SU-DHL-6 (cell line): ENCODE measurements at regions not wholly inside any gene's neighbourhood (a gene's known extent, or its start where the extent isn't known, plus 50 kb on each side); places are given as distances from the start of the nearest gene placed in this dataset.

Source experiments
- H2AFZ ChIP-seq: fragments of 200-600 bp; sonication (generic); 2 replicates; pipeline ENCODE4 v1.6.1; 2014; ENCODE audit warnings: low read depth, mild to moderate bottlenecking, moderate library complexity, mixed read lengths, antibody characterized with exemption, low read length; ENCODE audit not compliant: severe bottlenecking
- H3F3A ChIP-seq: fragments of 200-600 bp; shearing (Covaris generic); 2 replicates; pipeline ENCODE4 v1.6.0; 2016; ENCODE audit warnings: antibody characterized with exemption, mild to moderate bottlenecking; ENCODE audit not compliant: insufficient read depth
- H3K27ac ChIP-seq: fragments of 200-600 bp; sonication (generic); 2 replicates; pipeline ENCODE4 v1.5.1; 2016; ENCODE audit warnings: low read depth, mild to moderate bottlenecking, low read length, moderate library complexity, mixed read lengths
- H3K27me3 ChIP-seq: fragments of 200-600 bp; sonication (generic), shearing (Covaris generic); 2 replicates; pipeline ENCODE4 v1.6.0; 2014; ENCODE audit warnings: mild to moderate bottlenecking, low read length
- H3K36me3 ChIP-seq: fragments of 200-600 bp; sonication (generic); 2 replicates; pipeline ENCODE4 v1.6.1; 2014; ENCODE audit warnings: mild to moderate bottlenecking, low read length, mixed read lengths
- H3K4me2 ChIP-seq: fragments of 300-600, 200-600 bp; shearing (Covaris generic), sonication (generic); 2 replicates; pipeline ENCODE4 v1.6.0; 2014; ENCODE audit warnings: low read length, low read depth, mild to moderate bottlenecking; ENCODE audit not compliant: poor library complexity, severe bottlenecking
- H3K4me3 ChIP-seq: fragments of 200-600 bp; sonication (generic); 2 replicates; pipeline ENCODE4 v1.5.1; 2014; ENCODE audit warnings: antibody characterized with exemption, low read length, mild to moderate bottlenecking, mixed read lengths; ENCODE audit not compliant: insufficient read depth, poor library complexity, severe bottlenecking
- H3K79me2 ChIP-seq: fragments of 200-600 bp; sonication (generic); 2 replicates; pipeline ENCODE4 v1.6.1; 2014; ENCODE audit warnings: mild to moderate bottlenecking, low read length, moderate library complexity; ENCODE audit not compliant: insufficient read depth
- H3K9ac ChIP-seq: fragments of 200-600 bp; sonication (generic); 2 replicates; pipeline ENCODE4 v1.7.0; 2014; ENCODE audit warnings: mild to moderate bottlenecking, low read length
- H3K9me2 ChIP-seq: fragments of 200-600 bp; sonication (generic); replicated peaks from 2 replicates; pipeline ENCODE4 v1.6.1; 2014; ENCODE audit warnings: low read length; ENCODE audit not compliant: insufficient read depth
- H3K9me3 ChIP-seq: fragments of 200-600 bp; sonication (generic); 2 replicates; pipeline ENCODE4 v1.6.1; 2014; ENCODE audit warnings: low read length, mixed read lengths; ENCODE audit not compliant: insufficient read depth
- H4K20me1 ChIP-seq: fragments of 200-600 bp; sonication (generic); 2 replicates; pipeline ENCODE4 v1.6.1; 2014; ENCODE audit warnings: low read depth, mild to moderate bottlenecking, antibody characterized with exemption, low read length, moderate library complexity, mixed read lengths
- CTCF ChIP-seq: fragments of 200-600 bp; sonication (generic); IDR thresholded peaks from one replicate; pipeline ENCODE4 v1.5.1; 2017; ENCODE audit warnings: antibody characterized with exemption, mild to moderate bottlenecking, low read length, moderate library complexity; ENCODE audit not compliant: insufficient read depth, poor library complexity, severe bottlenecking
- EZH2phosphoT487 ChIP-seq: fragments of 200-600 bp; sonication (generic), shearing (Covaris generic); conservative IDR thresholded peaks from 2 replicates; pipeline ENCODE4 v1.6.1; 2018; ENCODE audit warnings: mild to moderate bottlenecking, antibody characterized with exemption, low read length, moderate library complexity, mixed read lengths

GRCh38 chr3:101144105-101144504, 150.9 kb upstream of the ABI3BP start:
- H2AFZ ChIP-seq: no peak overlapping the region
- no peaks in the 10 kb centered on the region for H3K27me3 ChIP-seq
- H3K9me3 ChIP-seq: no peaks in the 10 kb centered on the region
- no peaks in the 10 kb centered on the region for H3F3A ChIP-seq
- no peak for TF ChIP-seq CTCF
- no peak for TF ChIP-seq EZH2phosphoT487
- H3K9ac ChIP-seq: no peak overlapping the region
- no peaks in the 10 kb centered on the region for H4K20me1 ChIP-seq
- H3K27ac ChIP-seq: no peak overlapping the region
- no peaks in the 10 kb centered on the region for H3K79me2 ChIP-seq
- no peaks in the 10 kb centered on the region for H3K36me3 ChIP-seq
- no peaks in the 10 kb centered on the region for H3K9me2 ChIP-seq
- H3K4me2 ChIP-seq: no peak overlapping the region
- H3K4me3 ChIP-seq: no peak overlapping the region

- Histone ChIP-seq H3K4me3 (no peak overlapping the region), H3F3A (no peaks in the 10 kb centered on the region), H4K20me1 (no peaks in the 10 kb centered on the region), H3K27ac (no peak overlapping the region), H3K4me2 (no peak overlapping the region), H3K36me3 (no peaks in the 10 kb centered on the region), H3K79me2 (no peaks in the 10 kb centered on the region), H3K9me3 (no peaks in the 10 kb centered on the region), H2AFZ (no peak overlapping the region), H3K27me3 (no peaks in the 10 kb centered on the region), H3K9ac (no peak overlapping the region), H3K9me2 (no peaks in the 10 kb centered on the region)
- no peak for TF ChIP-seq EZH2phosphoT487
- TF ChIP-seq CTCF: no peak
Observed at GRCh38 chr3:101143012-101143411, 149.8 kb upstream of the ABI3BP start.

GRCh38 chr3:101142160-101142559, 148.9 kb upstream of the ABI3BP start:
- no peaks in the 10 kb centered on the region for H3K79me2 ChIP-seq
- H2AFZ ChIP-seq: no peak overlapping the region
- no peaks in the 10 kb centered on the region for H3K27me3 ChIP-seq
- H3F3A ChIP-seq: no peaks in the 10 kb centered on the region
- H3K9me3 ChIP-seq: no peaks in the 10 kb centered on the region
- no peaks in the 10 kb centered on the region for H4K20me1 ChIP-seq
- no peaks in the 10 kb centered on the region for H3K36me3 ChIP-seq
- H3K27ac ChIP-seq: no peak overlapping the region
- no peak for TF ChIP-seq CTCF
- no peak for TF ChIP-seq EZH2phosphoT487
- H3K9ac ChIP-seq: no peak overlapping the region
- H3K4me2 ChIP-seq: no peak overlapping the region
- no peak overlapping the region for H3K4me3 ChIP-seq
- H3K9me2 ChIP-seq: no peaks in the 10 kb centered on the region

- Histone ChIP-seq H4K20me1 (no peaks in the 10 kb centered on the region), H3K27ac (no peak overlapping the region), H3K4me3 (no peak overlapping the region), H2AFZ (no peak overlapping the region), H3F3A (no peaks in the 10 kb centered on the region), H3K36me3 (no peaks in the 10 kb centered on the region), H3K27me3 (no peaks in the 10 kb centered on the region), H3K9me3 (no peaks in the 10 kb centered on the region), H3K4me2 (no peak overlapping the region), H3K9me2 (no peaks in the 10 kb centered on the region), H3K9ac (no peak overlapping the region), H3K79me2 (no peaks in the 10 kb centered on the region)
- TF ChIP-seq CTCF (no peak), EZH2phosphoT487 (no peak)
Observed at GRCh38 chr3:101141135-101141534, 147.9 kb upstream of the ABI3BP start.
